K562 (cell line): ENCODE measurements at regions not wholly inside any gene's neighbourhood (a gene's known extent, or its start where the extent isn't known, plus 50 kb on each side); places are given as distances from the start of the nearest gene placed in this dataset.

Source experiments
- ATAC-seq: fragments of 200-7000 bp; cut with Tn5 transposase; 3 replicates; pipeline ENCODE4 v1.9.1; 2020; ENCODE audit warnings: moderate library complexity
- BruUV-seq: library from RNA; stranded (reverse); fragments of 400-500 nt; replicated peaks from 2 replicates; lab custom pipeline; 2021; lab: Mats Ljungman, UMichigan
- CTCF ChIA-PET: fragments of 300-600 bp; formaldehyde crosslinking; extraction: SDS; loops from one replicate; lab custom pipeline; 2021; ENCODE audit warnings: low intra/inter-chr PET ratio; lab: Yijun Ruan, JAX
- POLR2A ChIA-PET: fragments of 300-600, 350-650 bp; sonication (Branson Sonifier 250); formaldehyde crosslinking; extraction: SDS; loops from one replicate; lab custom pipeline; 2021; ENCODE audit warnings: antibody characterized with exemption, inconsistent platforms; lab: Yijun Ruan, JAX
- DNase-seq, 4 experiments: peaks; one replicate each; pipeline versions ENCODE4 v3.0.0 to v3.0.0-alpha.2; 2011 to 2018; ENCODE audit warnings: low spot score in 3 of 4, mixed read lengths in 3 of 4; ENCODE audit errors: extremely low read depth in 1 of 4
- FAIRE-seq: peaks from 2 replicates; lab custom pipeline; 2011; peaks lifted over from hg19 to GRCh38; lab: Jason Lieb, UNC
- H2AFZ ChIP-seq: 2 replicates; pipeline ENCODE4 v1.6.0; 2011; ENCODE audit warnings: low read depth, low read length, control low read depth, inconsistent platforms
- H3K27ac ChIP-seq: fragments of 200-600 bp; 3 replicates; pipeline ENCODE4 v1.8.0; 2011; ENCODE audit warnings: low read depth, mild to moderate bottlenecking, control low read depth, inconsistent platforms, low read length, moderate library complexity, mixed read lengths; ENCODE audit errors: extremely low read depth
- H3K27me3 ChIP-seq, 2 experiments: fragments of 300-600 bp in 1 of 2; 2 replicates in 1 of 2; 3 replicates in 1 of 2; pipeline versions ENCODE4 v1.6.0 to v1.8.0; 2011; ENCODE audit warnings: inconsistent platforms in 2 of 2, low read length in 2 of 2, mild to moderate bottlenecking in 1 of 2, mixed read lengths in 1 of 2, moderate library complexity in 1 of 2; ENCODE audit not compliant: control insufficient read depth in 2 of 2, insufficient read depth in 2 of 2
- H3K36me3 ChIP-seq: fragments of 300-600 bp; 3 replicates; pipeline ENCODE4 v1.8.0; 2011; ENCODE audit warnings: mild to moderate bottlenecking, low read length, inconsistent platforms; ENCODE audit not compliant: control insufficient read depth, insufficient read depth
- H3K4me1 ChIP-seq, 2 experiments: fragments of 200-600 bp in 1 of 2; replicated peaks in 1 of 2; 2 replicates in 1 of 2; 3 replicates in 1 of 2; pipeline versions ENCODE4 v1.5.1 to v1.8.0; 2011; ENCODE audit warnings: inconsistent platforms in 2 of 2, low read length in 2 of 2, mild to moderate bottlenecking in 1 of 2, mixed read lengths in 1 of 2, moderate library complexity in 1 of 2; ENCODE audit not compliant: control insufficient read depth in 2 of 2, insufficient read depth in 2 of 2
- H3K4me2 ChIP-seq: 2 replicates; pipeline ENCODE4 v1.6.1; 2011; ENCODE audit warnings: low read length, control low read depth, inconsistent platforms, mixed read lengths; ENCODE audit not compliant: insufficient read depth
- H3K4me3 ChIP-seq: fragments of 200-600 bp; sonication (generic), shearing (Covaris generic); 2 replicates; pipeline ENCODE4 v1.5.1; 2016; ENCODE audit warnings: control low read depth, inconsistent platforms
- H3K79me2 ChIP-seq: fragments of 200-600 bp; 3 replicates; pipeline ENCODE4 v1.8.0; 2011; ENCODE audit warnings: low read length, inconsistent platforms; ENCODE audit not compliant: control insufficient read depth, insufficient read depth
- H3K9ac ChIP-seq, 2 experiments: 2 replicates each; pipeline versions ENCODE4 v1.6.0 to v1.6.1; 2011; ENCODE audit warnings: low read depth in 2 of 2, low read length in 2 of 2, control low read depth in 1 of 2, inconsistent platforms in 1 of 2, mild to moderate bottlenecking in 1 of 2, mixed read lengths in 1 of 2; ENCODE audit not compliant: insufficient read depth in 1 of 2
- H3K9me1 ChIP-seq: one replicate; pipeline ENCODE4 v1.6.0; 2011; ENCODE audit warnings: inconsistent platforms, mild to moderate bottlenecking, low read length, moderate library complexity; ENCODE audit not compliant: control insufficient read depth, insufficient read depth
- H3K9me3 ChIP-seq: replicated peaks from 2 replicates; pipeline ENCODE4 v1.5.1; 2011; ENCODE audit warnings: low read depth, low read length, inconsistent platforms; ENCODE audit not compliant: control insufficient read depth, insufficient read depth
- H4K20me1 ChIP-seq: replicated peaks from 2 replicates; pipeline ENCODE4 v1.6.1; 2011; ENCODE audit warnings: low read length, inconsistent platforms, mixed read lengths; ENCODE audit not compliant: control insufficient read depth, insufficient read depth
- ERF ChIP-seq: fragments of 450-650 bp; formaldehyde crosslinking; IDR thresholded peaks from 2 replicates; pipeline ENCODE4 v1.4.0; 2020; ENCODE audit warnings: mild to moderate bottlenecking, mixed read lengths
- HNRNPL ChIP-seq: fragments of 200-400 bp; formaldehyde crosslinking; IDR thresholded peaks from 2 replicates; pipeline ENCODE4 v1.6.1; 2017; ENCODE audit warnings: low read depth, mild to moderate bottlenecking, low read length
- IFI16 ChIP-seq: fragments of 250-450 bp; sonication (Bioruptor Pico); IDR thresholded peaks from 2 replicates; pipeline ENCODE4 v2.1.2; 2022; ENCODE audit warnings: mild to moderate bottlenecking, inconsistent platforms
- RBBP5 ChIP-seq: fragments of 200-600 bp; sonication (generic); IDR thresholded peaks from 2 replicates; pipeline ENCODE4 v1.6.1; 2012; ENCODE audit warnings: borderline replicate concordance, mild to moderate bottlenecking, low read length, control low read depth, inconsistent platforms; ENCODE audit not compliant: insufficient read depth, poor library complexity, severe bottlenecking
- RFX7 ChIP-seq: fragments of 250-450 bp; sonication (Bioruptor Pico); IDR thresholded peaks from 2 replicates; pipeline ENCODE4 v1.5.1; 2021; ENCODE audit warnings: mild to moderate bottlenecking
- TAF1 ChIP-seq: IDR thresholded peaks from 2 replicates; pipeline ENCODE4 v1.6.1; 2011; ENCODE audit warnings: mild to moderate bottlenecking, low read length, moderate library complexity; ENCODE audit not compliant: insufficient read depth, control insufficient read depth, severe bottlenecking; ENCODE audit errors: extremely low read depth
- TAF7 ChIP-seq: fragments of 450-650 bp; IDR thresholded peaks from 2 replicates; pipeline ENCODE4 v1.6.1; 2016; ENCODE audit warnings: missing genetic modification characterization, missing compliant biosample characterization
- ZNF175 ChIP-seq: fragments of 200-800 bp; sonication (Bioruptor generic); IDR thresholded peaks from 2 replicates; pipeline ENCODE4 v1.6.1; 2016; ENCODE audit warnings: low read depth, mild to moderate bottlenecking, missing genetic modification characterization, missing compliant biosample characterization
- WGBS: fragments of 100-300 bp; shearing (Covaris generic); methylation state at CpG from one replicate; pipeline ENCODE4 v1.1.6; 2016; ENCODE audit warnings: low coverage, mixed read lengths; ENCODE audit not compliant: insufficient coverage; ENCODE audit errors: missing lambda C conversion rate; 5-methylcytosine and 5-hydroxymethylcytosine counted together
- in situ Hi-C: fragments of 300-500 bp; cut with MboI; formaldehyde crosslinking; loops from 4 replicates; pipeline ENCODE4 v1.15.0; 2018; ENCODE audit warnings: inconsistent platforms, mixed read lengths
- intact Hi-C: fragments of 100-400 bp; cut with micrococcal nuclease; formaldehyde crosslinking; loops from 2 replicates; pipeline ENCODE4 v1.14.2; 2022
- TF ChIP-seq, protein P1 (sequence below): sonication (generic); formaldehyde crosslinking; IDR thresholded peaks from 2 replicates; pipeline ENCODE4 v1.8.0; 2022; ENCODE audit warnings: missing genetic modification reagents, mild to moderate bottlenecking, borderline replicate concordance
- TF ChIP-seq, protein P2 (sequence below): IDR thresholded peaks from 2 replicates; pipeline ENCODE4 v1.6.1; 2011; ENCODE audit warnings: borderline replicate concordance, low read depth, mild to moderate bottlenecking, moderate library complexity, low read length; ENCODE audit not compliant: insufficient read depth, poor library complexity, severe bottlenecking

DNA sequence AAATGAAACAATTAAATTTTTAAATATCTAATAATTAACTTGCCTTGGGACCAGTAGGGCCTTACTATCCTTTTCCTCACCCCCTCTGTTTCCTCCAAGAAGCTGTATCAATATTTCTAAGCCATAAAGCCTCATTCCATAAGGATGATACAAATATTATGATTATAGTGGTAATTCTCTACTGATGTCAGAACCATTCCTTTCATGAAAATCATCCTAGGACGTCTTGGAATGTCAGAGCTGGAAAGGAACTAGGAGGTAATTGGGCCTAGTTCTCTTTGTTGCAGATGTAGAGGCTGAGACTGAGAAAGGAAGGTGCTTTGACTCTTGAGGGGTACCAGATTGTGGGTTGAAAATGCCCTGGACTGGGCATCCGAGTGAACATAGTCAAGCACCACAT is 766.7 kb upstream of the GHITM start:
- no peaks in the 10 kb centered on the region for H3K79me2 ChIP-seq
- intact Hi-C loops (no loop called here), in situ Hi-C loops (no loop called here)
- ChIA-PET POLR2A (no interaction called here), CTCF (no interaction called here)
- no peaks in the 10 kb centered on the region for H3K4me1 ChIP-seq
- DNase-seq, result no peak
- H3K36me3 ChIP-seq, result no peaks in the 10 kb centered on the region
- TF ChIP-seq RFX7, result no peak
- TF ChIP-seq, protein P1, sequence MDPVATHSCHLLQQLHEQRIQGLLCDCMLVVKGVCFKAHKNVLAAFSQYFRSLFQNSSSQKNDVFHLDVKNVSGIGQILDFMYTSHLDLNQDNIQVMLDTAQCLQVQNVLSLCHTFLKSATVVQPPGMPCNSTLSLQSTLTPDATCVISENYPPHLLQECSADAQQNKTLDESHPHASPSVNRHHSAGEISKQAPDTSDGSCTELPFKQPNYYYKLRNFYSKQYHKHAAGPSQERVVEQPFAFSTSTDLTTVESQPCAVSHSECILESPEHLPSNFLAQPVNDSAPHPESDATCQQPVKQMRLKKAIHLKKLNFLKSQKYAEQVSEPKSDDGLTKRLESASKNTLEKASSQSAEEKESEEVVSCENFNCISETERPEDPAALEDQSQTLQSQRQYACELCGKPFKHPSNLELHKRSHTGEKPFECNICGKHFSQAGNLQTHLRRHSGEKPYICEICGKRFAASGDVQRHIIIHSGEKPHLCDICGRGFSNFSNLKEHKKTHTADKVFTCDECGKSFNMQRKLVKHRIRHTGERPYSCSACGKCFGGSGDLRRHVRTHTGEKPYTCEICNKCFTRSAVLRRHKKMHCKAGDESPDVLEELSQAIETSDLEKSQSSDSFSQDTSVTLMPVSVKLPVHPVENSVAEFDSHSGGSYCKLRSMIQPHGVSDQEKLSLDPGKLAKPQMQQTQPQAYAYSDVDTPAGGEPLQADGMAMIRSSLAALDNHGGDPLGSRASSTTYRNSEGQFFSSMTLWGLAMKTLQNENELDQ, result no peak
- TF ChIP-seq, protein P2, sequence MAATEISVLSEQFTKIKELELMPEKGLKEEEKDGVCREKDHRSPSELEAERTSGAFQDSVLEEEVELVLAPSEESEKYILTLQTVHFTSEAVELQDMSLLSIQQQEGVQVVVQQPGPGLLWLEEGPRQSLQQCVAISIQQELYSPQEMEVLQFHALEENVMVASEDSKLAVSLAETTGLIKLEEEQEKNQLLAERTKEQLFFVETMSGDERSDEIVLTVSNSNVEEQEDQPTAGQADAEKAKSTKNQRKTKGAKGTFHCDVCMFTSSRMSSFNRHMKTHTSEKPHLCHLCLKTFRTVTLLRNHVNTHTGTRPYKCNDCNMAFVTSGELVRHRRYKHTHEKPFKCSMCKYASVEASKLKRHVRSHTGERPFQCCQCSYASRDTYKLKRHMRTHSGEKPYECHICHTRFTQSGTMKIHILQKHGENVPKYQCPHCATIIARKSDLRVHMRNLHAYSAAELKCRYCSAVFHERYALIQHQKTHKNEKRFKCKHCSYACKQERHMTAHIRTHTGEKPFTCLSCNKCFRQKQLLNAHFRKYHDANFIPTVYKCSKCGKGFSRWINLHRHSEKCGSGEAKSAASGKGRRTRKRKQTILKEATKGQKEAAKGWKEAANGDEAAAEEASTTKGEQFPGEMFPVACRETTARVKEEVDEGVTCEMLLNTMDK, result no peak
- TF ChIP-seq TAF1, result no peak
- TF ChIP-seq RBBP5, result no peak
- no peak for TF ChIP-seq TAF7 (tag)
- no peak for TF ChIP-seq ERF (CRISPR knock-in tag)
- no peak for TF ChIP-seq HNRNPL
- TF ChIP-seq ZNF175 (CRISPR knock-in tag), result no peak
- no peak for TF ChIP-seq IFI16 (CRISPR knock-in tag)
- ATAC-seq, result no peak
- no peaks in the 10 kb centered on the region for H3K27me3 ChIP-seq
- no peak overlapping the region for H3K27ac ChIP-seq
- no peaks in the 10 kb centered on the region for H4K20me1 ChIP-seq
- H3K9me1 ChIP-seq, result no peaks in the 10 kb centered on the region
- BruUV-seq, result no TSS peak
- 0 out of 2 replicates have a peak, but pooled peaks cover 7% of the 10 kb centered on the region for H3K9me3 ChIP-seq
- no peak overlapping the region for H3K4me3 ChIP-seq
- 0% methylated on average over 2 of the region's 2 CpGs for WGBS
- no peak overlapping the region for H3K9ac ChIP-seq
- H3K4me2 ChIP-seq, result no peak overlapping the region
- H2AFZ ChIP-seq, result no peak overlapping the region
- no peak for FAIRE-seq
